NCI-H510A treated with DMSO at 0.1 percent for 48 hours (cell line): ENCODE measurements at regions not wholly inside any gene's neighbourhood (a gene's known extent, or its start where the extent isn't known, plus 50 kb on each side); places are given as distances from the start of the nearest gene placed in this dataset.

ENCODE experiments used
- DNase-seq: peaks from one replicate; lab custom pipeline; 2025; lab: John Stamatoyannopoulos, UW

DNA sequence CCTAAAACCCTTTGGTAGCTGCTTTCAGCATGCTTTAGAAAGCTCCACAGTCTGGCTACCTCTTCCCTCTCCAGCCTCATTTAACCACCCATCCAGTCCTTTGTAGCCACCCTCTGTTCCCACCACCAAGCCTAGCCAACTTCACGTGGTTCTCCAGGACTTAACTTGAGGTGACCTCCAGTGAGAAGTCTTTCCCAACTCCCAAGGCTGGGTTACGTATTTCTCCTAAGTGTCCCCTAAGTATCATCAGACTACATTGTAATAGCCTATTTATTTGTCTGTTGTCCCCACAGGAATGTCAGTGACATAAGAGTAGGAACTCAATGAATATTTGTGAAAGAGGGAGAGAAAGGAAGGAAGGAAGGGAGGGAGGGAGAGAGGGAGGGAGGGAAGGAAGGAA, 431.9 kb upstream of the JARID2 start:
- DNase-seq: no peak

GRCh38 chr6:14816116-14816859, 429.6 kb upstream of the JARID2 start:
- no peak for DNase-seq

DNA sequence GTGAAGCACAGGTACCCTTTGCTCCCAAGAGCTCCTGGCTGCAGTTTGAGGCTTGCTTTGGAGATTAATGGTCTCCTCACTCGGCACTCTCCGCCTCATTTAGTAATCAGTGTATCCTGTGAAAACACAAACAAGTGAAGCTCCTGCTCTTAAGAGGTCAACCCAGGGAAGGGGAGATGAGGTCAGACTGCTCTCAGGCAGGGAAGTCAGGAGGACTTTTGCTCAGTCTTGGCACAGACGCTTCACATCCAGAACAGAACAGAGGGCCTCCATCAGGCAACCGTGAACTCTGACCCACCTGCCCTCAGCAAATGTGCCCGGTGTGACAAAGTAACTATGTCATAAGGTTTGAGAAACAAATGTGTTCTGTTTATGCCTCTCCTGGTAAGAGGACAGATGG, 428.8 kb upstream of the JARID2 start:
- peak; percentile 21 for DNase-seq

DNA sequence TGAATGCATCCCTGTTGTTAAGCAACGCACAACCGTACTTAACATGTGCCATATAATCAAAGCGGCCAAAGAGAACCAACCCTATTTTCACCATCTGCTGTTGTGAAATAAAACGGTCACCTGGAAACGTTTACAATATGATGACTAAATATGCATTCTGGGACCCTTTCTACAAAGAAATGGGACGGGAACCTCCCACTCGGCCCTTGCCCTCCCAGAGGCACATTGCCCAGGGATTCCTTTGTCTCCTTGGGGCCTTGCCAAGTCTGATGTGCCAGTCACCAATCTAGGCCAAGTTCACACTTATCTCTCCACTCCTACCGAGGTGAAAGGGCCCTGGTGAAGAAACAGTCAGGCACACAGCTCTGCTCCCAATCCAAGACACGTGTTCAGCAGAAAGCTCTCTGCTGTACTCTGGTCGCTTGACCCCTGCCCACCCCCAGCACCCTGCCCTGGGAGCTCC, 427.4 kb upstream of the JARID2 start:
- DNase-seq: no peak

GRCh38 chr6:14819001-14819400, 426.9 kb upstream of the JARID2 start:
- DNase-seq: no peak

- no peak for DNase-seq
Measured at GRCh38 chr6:14819840-14820420, 425.9 kb upstream of the JARID2 start.

DNA sequence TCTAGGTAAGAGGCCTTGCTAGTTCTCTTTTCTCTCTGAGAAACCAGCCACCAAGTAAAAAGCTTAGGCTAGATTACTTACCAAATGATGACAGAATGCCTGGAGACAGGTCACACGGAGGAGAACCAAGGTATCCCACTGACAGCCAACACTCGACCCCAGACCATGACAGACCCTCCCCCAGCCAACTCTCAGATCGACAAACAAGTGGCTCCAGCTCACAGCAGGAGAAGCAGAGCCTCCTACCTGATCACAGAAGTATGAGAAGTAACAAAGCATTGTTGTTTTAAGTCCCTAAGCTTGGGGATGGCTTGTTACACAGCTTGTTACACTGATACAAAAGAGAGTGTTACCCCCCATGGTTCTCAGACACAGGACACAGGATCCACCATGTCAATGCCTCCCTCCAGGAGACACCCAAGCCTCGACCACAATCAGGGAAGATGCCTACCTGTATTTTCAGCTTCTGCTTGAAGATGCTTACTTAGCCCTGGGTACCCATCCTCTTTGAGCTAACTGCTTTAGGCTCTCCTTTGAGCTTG, 423.8 kb upstream of the JARID2 start:
- no peak for DNase-seq

DNA sequence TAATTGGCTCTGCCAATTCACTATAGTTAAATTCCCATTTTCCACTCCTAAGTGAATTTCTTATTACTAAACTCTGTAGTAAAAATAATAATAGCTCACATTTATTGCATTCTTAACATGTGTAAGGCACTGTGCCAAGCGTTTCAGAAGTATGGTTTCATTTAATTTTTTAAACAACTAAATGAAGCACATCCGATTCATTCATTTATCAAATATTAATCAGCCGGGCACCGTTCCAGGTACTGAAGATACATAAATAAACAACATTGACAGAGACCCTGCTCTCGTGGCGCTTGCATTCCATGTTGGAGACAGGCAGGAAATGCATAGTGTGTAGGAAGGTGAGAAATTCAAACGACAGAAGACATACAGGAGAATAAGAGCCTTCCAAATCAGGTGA, 423.2 kb upstream of the JARID2 start:
- no peak for DNase-seq

DNA sequence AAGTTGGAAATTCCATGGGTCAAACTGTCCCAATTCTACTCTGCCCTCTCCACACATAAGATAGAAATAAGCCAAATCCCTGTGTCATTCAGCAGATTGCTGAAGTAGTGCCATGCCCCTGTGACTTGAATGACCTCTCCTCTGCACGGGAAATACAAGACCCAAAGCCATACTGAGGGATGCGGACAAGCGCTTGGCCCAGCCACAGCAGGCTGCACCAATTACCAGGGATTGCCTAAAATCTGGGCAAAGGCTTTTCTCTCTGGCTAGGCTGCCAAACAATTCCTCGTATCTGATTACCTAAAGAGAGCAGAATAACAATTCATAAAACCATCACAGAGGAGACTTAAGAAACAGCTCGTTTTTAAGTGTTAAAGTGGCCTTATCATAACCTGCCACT, 421.8 kb upstream of the JARID2 start:
- no peak for DNase-seq

GRCh38 chr6:14824484-14825275, 421.2 kb upstream of the JARID2 start:
- DNase-seq: no peak

DNA sequence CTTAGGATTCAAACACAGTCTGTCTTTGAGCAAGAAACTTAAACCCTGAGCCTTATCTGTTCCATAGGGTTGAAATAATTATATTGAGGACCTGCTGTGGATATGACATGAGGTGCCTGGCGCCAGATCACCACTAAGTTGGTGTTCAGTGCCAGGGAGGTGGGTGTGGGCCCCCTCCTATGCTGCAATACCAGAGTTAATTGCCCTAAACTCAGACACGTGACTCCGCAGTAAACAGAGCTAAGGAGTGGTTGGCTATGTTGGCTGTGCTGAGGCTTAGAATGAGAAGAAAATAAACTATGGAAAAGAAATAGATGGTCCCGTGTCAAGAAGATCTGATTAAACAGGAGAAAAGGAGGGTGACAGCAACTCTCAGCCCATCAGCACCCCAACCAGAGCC, 419.4 kb upstream of the JARID2 start:
- DNase-seq: no peak

GRCh38 chr6:14827354-14827753, 418.5 kb upstream of the JARID2 start:
- no peak for DNase-seq

- no peak for DNase-seq
Measured at GRCh38 chr6:14828201-14828611, 417.7 kb upstream of the JARID2 start.

DNA sequence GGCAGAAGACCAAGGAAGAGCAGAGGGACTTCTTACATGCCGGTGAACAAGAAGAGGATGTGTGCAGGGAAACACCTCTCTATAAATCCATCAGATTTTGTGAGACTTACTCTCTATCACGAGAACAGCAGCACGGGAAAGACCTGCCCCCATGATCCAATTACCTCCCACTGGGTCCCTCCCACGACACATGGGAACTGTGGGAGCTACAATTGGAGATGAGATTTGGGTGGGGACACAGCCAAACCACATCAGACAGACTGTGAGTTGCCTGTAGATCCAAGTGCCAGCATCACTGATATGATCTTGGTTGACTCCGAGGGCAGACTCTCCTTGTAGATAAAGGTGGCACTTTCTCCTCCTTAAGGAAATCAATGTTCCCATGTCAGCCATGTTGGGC, 414.8 kb upstream of the JARID2 start:
- DNase-seq: no peak

- DNase-seq: no peak
Measured at GRCh38 chr6:14831937-14832336, 413.9 kb upstream of the JARID2 start.

DNA sequence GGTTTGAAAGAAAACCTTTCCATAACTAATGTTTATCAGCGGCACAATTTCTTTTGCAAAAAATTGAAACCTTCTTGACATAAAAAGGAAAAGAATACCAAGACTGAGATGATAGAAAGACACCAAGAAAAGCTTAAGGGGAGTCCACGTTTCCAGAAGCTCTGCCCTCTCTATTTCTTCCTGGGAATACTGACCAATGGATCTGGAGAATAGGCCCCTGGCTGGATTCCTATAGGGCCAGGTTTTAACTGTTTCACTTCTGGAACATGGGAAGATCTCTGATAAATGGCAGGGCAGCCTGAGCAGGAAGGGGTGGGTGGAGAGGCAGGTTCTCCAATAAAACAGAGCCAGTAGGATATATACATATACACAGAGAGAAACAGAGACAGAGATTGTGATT, 413.4 kb upstream of the JARID2 start:
- no peak for DNase-seq

DNA sequence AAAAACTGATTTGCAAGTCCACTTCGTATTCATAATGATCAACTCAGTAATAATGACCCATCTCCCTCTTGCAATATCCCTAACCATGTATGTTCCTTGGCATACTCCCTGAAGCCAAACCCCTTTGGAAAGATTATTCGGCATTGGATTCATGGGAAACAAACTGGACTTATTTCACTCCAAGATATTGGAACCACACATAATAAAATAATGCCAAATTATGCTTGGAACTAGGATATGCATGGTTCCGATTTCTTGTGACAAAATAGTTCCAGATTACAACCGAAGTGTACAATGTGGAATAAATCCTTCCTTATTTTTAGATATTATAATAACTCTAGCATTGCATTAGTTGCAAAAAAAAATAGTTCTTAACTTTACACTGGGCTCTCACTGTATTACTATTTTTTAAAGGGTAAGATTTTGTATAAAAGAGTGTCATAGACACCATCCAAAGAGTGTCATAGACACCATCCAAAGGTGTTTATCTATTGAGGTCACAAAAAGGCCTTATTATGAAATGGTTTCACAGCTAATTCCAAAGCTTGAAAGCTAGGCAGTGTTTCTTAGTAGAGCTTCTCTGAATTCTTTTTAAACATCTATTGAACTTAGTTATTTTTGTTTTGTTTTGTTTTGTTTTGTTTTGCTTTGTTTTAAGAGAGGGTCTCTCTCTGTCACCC, 410.9 kb upstream of the JARID2 start:
- no peak for DNase-seq

GRCh38 chr6:14837435-14837834, 408.4 kb upstream of the JARID2 start:
- no peak for DNase-seq

DNA sequence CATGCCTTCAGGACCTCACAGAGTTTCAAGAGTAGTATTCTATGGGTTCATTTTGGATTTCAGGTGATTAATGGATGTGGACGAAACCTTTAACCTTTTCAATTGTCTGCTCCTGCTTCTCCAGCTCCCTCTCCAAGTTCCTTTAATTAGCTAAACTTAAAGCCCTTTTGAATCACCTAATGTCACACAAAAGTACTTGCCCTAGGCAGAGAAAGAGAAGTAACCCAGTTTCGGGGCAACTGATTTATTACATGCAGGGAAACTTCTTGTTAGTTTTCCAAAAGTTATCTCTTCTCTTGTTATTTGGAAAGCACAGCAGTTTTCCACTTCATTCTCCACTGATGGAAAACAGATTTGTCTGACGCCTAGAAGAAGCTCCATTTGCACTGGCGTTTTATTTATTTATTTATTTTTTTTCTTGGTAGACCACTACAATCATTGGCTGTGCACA, 407.7 kb upstream of the JARID2 start:
- DNase-seq: no peak

DNA sequence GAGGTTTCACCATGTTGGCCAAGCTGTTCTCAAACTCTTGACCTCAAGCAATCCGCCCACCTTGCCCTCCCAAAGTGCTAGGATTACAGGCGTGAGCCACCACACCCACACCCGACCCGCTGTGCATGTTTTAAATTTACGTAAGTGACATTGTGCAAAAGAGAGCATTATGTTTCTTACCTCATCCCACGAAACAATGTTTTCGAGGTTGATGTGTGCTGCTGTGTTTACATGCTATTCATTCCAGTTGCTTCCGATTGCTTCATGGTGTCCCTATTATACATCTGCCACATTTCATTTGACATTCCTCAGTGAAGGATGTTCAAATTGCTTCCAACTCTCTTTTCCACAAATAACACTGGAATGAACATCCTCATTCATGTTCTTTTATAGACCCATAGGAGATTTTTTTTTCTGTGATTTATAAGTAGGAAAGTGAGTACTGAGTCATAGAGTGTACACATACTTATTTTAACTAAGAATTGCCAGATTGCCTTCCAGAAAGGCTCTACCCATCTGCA, 403.9 kb upstream of the JARID2 start:
- no peak for DNase-seq

- no peak for DNase-seq
Measured at GRCh38 chr6:14844411-14844810, 401.5 kb upstream of the JARID2 start.

- peak; percentile 6 for DNase-seq
Measured at GRCh38 chr6:14848019-14848418, 397.9 kb upstream of the JARID2 start.
